ENCODE measurements at regions not wholly inside any gene's neighbourhood (a gene's known extent, or its start where the extent isn't known, plus 50 kb on each side); places are given as distances from the start of the nearest gene placed in this dataset.
"Not testable (repeated sequence)": the region's sequence is repeated elsewhere in the genome, so short reads cannot be mapped to it uniquely, and the experiment has no call there.

GRCh38 chr11:67806183-67806582 is 131.8 kb upstream of the ALDH3B2 start:
- ATAC-seq; H3K36me3 ChIP-seq (ENCODE audit: low read depth); intact Hi-C loops (cut with DNase I, micrococcal nuclease); H3K9me3 ChIP-seq; H3K4me1 ChIP-seq (ENCODE audit: low read depth): not testable (repeated sequence)
- peak in 1 of 3 donors; percentile 86 for DNase-seq
- peak overlapping the region; percentile 26 for H3K4me3 ChIP-seq

- H3K4me1 ChIP-seq (ENCODE audit: low read depth); H3K9me3 ChIP-seq; H3K36me3 ChIP-seq (ENCODE audit: low read depth); intact Hi-C loops (cut with DNase I, micrococcal nuclease): not testable (repeated sequence)
- DNase-seq (peak; percentile 100), ATAC-seq (peak; percentile 100)
- H3K4me3 ChIP-seq: peak overlapping the region; percentile 46
Measured at GRCh38 chr11:67805253-67806126, 131.1 kb upstream of the ALDH3B2 start.

- H3K9me3 ChIP-seq; DNase-seq; H3K4me1 ChIP-seq (ENCODE audit: low read depth); intact Hi-C loops (cut with DNase I, micrococcal nuclease); H3K36me3 ChIP-seq (ENCODE audit: low read depth); ATAC-seq: not testable (repeated sequence)
- H3K4me3 ChIP-seq: peak overlapping the region; percentile 46
Measured at GRCh38 chr11:67804435-67805252, 130.2 kb upstream of the ALDH3B2 start.

- intact Hi-C loops (cut with DNase I, micrococcal nuclease); ATAC-seq; H3K4me3 ChIP-seq; H3K4me1 ChIP-seq (ENCODE audit: low read depth); DNase-seq; H3K36me3 ChIP-seq (ENCODE audit: low read depth); H3K9me3 ChIP-seq: not testable (repeated sequence)
Measured at GRCh38 chr11:67803519-67803918, 129.1 kb upstream of the ALDH3B2 start.

GRCh38 chr11:67803055-67803454 is 128.6 kb upstream of the ALDH3B2 start:
- H3K4me1 ChIP-seq (ENCODE audit: low read depth); H3K4me3 ChIP-seq; H3K36me3 ChIP-seq (ENCODE audit: low read depth); ATAC-seq; H3K9me3 ChIP-seq; DNase-seq; intact Hi-C loops (cut with DNase I, micrococcal nuclease): not testable (repeated sequence)

- H3K4me3 ChIP-seq; intact Hi-C loops (cut with DNase I, micrococcal nuclease); H3K36me3 ChIP-seq (ENCODE audit: low read depth); DNase-seq; H3K9me3 ChIP-seq; ATAC-seq; H3K4me1 ChIP-seq (ENCODE audit: low read depth): not testable (repeated sequence)
Measured at GRCh38 chr11:67802623-67803022, 128.2 kb upstream of the ALDH3B2 start.

- ATAC-seq; H3K4me1 ChIP-seq (ENCODE audit: low read depth); DNase-seq; H3K36me3 ChIP-seq (ENCODE audit: low read depth); H3K9me3 ChIP-seq; intact Hi-C loops (cut with DNase I, micrococcal nuclease); H3K4me3 ChIP-seq: not testable (repeated sequence)
Measured at GRCh38 chr11:67801397-67801796, 127.0 kb upstream of the ALDH3B2 start.

- H3K4me3 ChIP-seq; DNase-seq; H3K4me1 ChIP-seq (ENCODE audit: low read depth); ATAC-seq; H3K36me3 ChIP-seq (ENCODE audit: low read depth); H3K9me3 ChIP-seq; intact Hi-C loops (cut with DNase I, micrococcal nuclease): not testable (repeated sequence)
Measured at GRCh38 chr11:67800591-67800990, 126.2 kb upstream of the ALDH3B2 start.

- intact Hi-C loops (cut with DNase I, micrococcal nuclease); H3K9me3 ChIP-seq; H3K36me3 ChIP-seq (ENCODE audit: low read depth); H3K4me1 ChIP-seq (ENCODE audit: low read depth); ATAC-seq; H3K4me3 ChIP-seq; DNase-seq: not testable (repeated sequence)
- peak; percentile 25 for TF ChIP-seq CTCF (IDR thresholded peaks at IDR 0.05)
Measured at GRCh38 chr11:67799808-67800207, 125.4 kb upstream of the ALDH3B2 start.

GRCh38 chr11:67797726-67798521 is 123.5 kb upstream of the ALDH3B2 start:
- H3K4me1 ChIP-seq (ENCODE audit: low read depth); ATAC-seq; DNase-seq; H3K36me3 ChIP-seq (ENCODE audit: low read depth); H3K4me3 ChIP-seq; H3K9me3 ChIP-seq; intact Hi-C loops (cut with DNase I, micrococcal nuclease): not testable (repeated sequence)

All from mucosa of descending colon (tissue), 3 donors.